ENCODE measurements at regions not wholly inside any gene's neighbourhood (a gene's known extent, or its start where the extent isn't known, plus 50 kb on each side); places are given as distances from the start of the nearest gene placed in this dataset.

- no peak for TF ChIP-seq CTCF (IDR thresholded peaks at IDR 0.05)
- no peak for TF ChIP-seq POLR2A (IDR thresholded peaks at IDR 0.05)
Observed at GRCh38 chr3:4038351-4038750, 239.1 kb downstream of the LRRN1 start.

All from testis (tissue), 2 donors.